K562 (cell line): ENCODE measurements at regions not wholly inside any gene's neighbourhood (a gene's known extent, or its start where the extent isn't known, plus 50 kb on each side); places are given as distances from the start of the nearest gene placed in this dataset.

ENCODE experiments used
- BRF2 ChIP-seq: IDR thresholded peaks from 3 replicates; pipeline ENCODE4 v1.6.1; 2011; ENCODE audit warnings: borderline replicate concordance, mild to moderate bottlenecking; ENCODE audit not compliant: insufficient read length, insufficient read depth
- CBFA2T3 ChIP-seq: fragments of 450-650 bp; IDR thresholded peaks from 2 replicates; pipeline ENCODE4 v1.6.1; 2017
- CEBPG ChIP-seq, 3 experiments: fragments of 200-800 bp in 1 of 3; sonication (Bioruptor generic) in 1 of 3; sonication (generic) in 1 of 3; formaldehyde crosslinking in 1 of 3; IDR thresholded peaks in 2 of 3; conservative IDR thresholded peaks in 1 of 3; 2 replicates each; pipeline versions ENCODE4 v1.6.1 to v1.8.0; 2016 to 2022; ENCODE audit warnings: missing compliant biosample characterization in 2 of 3, missing genetic modification characterization in 2 of 3, mild to moderate bottlenecking in 1 of 3, missing genetic modification reagents in 1 of 3
- DMBX1 ChIP-seq: fragments of 250-450 bp; sonication (Bioruptor Pico); IDR thresholded peaks from 2 replicates; pipeline ENCODE4 v1.8.0; 2022; ENCODE audit warnings: inconsistent platforms, mild to moderate bottlenecking, moderate library complexity, borderline replicate concordance
- ELF4 ChIP-seq: fragments of 450-650 bp; formaldehyde crosslinking; IDR thresholded peaks from 2 replicates; pipeline ENCODE4 v1.4.0; 2022; ENCODE audit warnings: missing genetic modification characterization
- FOXP4 ChIP-seq: sonication (generic); formaldehyde crosslinking; IDR thresholded peaks from 2 replicates; pipeline ENCODE4 v1.8.0; 2022; ENCODE audit warnings: mild to moderate bottlenecking, missing genetic modification reagents, borderline replicate concordance
- GTF2A2 ChIP-seq: IDR thresholded peaks from 2 replicates; pipeline ENCODE4 v1.6.1; 2016; ENCODE audit warnings: mild to moderate bottlenecking, missing genetic modification characterization, missing compliant biosample characterization
- PBX2 ChIP-seq, 2 experiments: IDR thresholded peaks in 1 of 2; conservative IDR thresholded peaks in 1 of 2; 2 replicates each; pipeline ENCODE4 v1.6.1; 2016; ENCODE audit warnings: low read depth in 2 of 2, mild to moderate bottlenecking in 1 of 2, missing compliant biosample characterization in 1 of 2, missing genetic modification characterization in 1 of 2, moderate library complexity in 1 of 2
- SIN3A ChIP-seq, 2 experiments: fragments of 150-350 bp in 1 of 2; IDR thresholded peaks; 2 replicates each; pipeline ENCODE4 v1.6.1; 2011 to 2016; ENCODE audit warnings: borderline replicate concordance in 2 of 2, low read depth in 2 of 2, low read length in 2 of 2, mild to moderate bottlenecking in 2 of 2, moderate library complexity in 2 of 2; ENCODE audit not compliant: control insufficient read depth in 1 of 2
- SOX6 ChIP-seq: fragments of 450-650 bp; IDR thresholded peaks from 2 replicates; pipeline ENCODE4 v1.6.1; 2014; ENCODE audit warnings: mild to moderate bottlenecking
- TCF7 ChIP-seq: sonication (generic); IDR thresholded peaks from 2 replicates; pipeline ENCODE4 v1.6.1; 2016; ENCODE audit warnings: antibody characterized with exemption, borderline replicate concordance
- TOE1 ChIP-seq, 2 experiments: fragments of 450-650 bp in 1 of 2; sonication (generic) in 1 of 2; formaldehyde crosslinking in 1 of 2; IDR thresholded peaks; 2 replicates each; pipeline versions ENCODE4 v1.7.1 to v1.8.0; 2016 to 2022; ENCODE audit warnings: borderline replicate concordance in 2 of 2, mild to moderate bottlenecking in 2 of 2, antibody characterized with exemption in 1 of 2, inconsistent platforms in 1 of 2, low read depth in 1 of 2, missing genetic modification reagents in 1 of 2, moderate library complexity in 1 of 2
- ZNF695 ChIP-seq: fragments of 450-650 bp; formaldehyde crosslinking; IDR thresholded peaks from 2 replicates; pipeline ENCODE4 v1.4.0; 2020; ENCODE audit warnings: mild to moderate bottlenecking, moderate library complexity
- TF ChIP-seq, protein P1 (sequence below): sonication (generic); IDR thresholded peaks from 2 replicates; pipeline ENCODE4 v1.6.1; 2016
- TF ChIP-seq, protein P2 (sequence below): fragments of 450-650 bp; IDR thresholded peaks from 2 replicates; pipeline ENCODE4 v1.6.1; 2016
- TF ChIP-seq, protein P3 (sequence below): IDR thresholded peaks from 2 replicates; pipeline ENCODE4 v1.6.1; 2014; ENCODE audit warnings: antibody characterized with exemption

DNA sequence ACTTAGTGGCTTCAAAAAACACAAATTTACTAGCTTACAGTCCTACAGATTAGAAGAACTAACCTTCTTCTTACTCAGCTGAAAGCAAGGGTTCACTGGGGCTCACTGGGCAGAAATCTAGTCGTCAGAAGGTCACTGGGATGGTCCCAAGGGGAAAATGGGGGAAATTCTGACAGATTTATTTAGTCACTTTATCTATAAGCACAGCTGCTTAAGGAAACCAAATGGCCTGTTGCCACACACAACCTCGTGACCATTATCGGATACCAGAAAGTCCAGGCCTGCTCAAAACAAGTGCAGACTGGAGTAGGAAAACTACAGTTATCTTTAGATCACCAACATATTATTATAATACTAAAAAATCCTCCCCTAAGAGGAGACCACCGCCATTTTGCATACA is 374.6 kb upstream of the ASIC2 start (continued):
- TF ChIP-seq CEBPG (CRISPR knock-in tag; IDR thresholded peaks at IDR 0.05) (no peak), CEBPG (tag; conservative IDR thresholded peaks at IDR 0.05 in 1 of 2, IDR thresholded peaks at IDR 0.05 in 1 of 2) (peak in 1 of 2 experiments; percentile 58; a peak in 2 of 4 replicates), ELF4 (CRISPR knock-in tag) (no peak), TOE1 (IDR thresholded peaks at IDR 0.05; ENCODE audit: borderline replicate concordance) (peak; percentile 74; the same call in 1 of the 2 replicates), TOE1 (CRISPR knock-in tag; IDR thresholded peaks at IDR 0.05; ENCODE audit: borderline replicate concordance, low read depth) (no peak), FOXP4 (no peak), TCF7 (no peak), ZNF695 (CRISPR knock-in tag) (no peak), GTF2A2 (tag) (no peak), SOX6 (0 out of 2 replicates have a peak, but pooled peaks have one; percentile 33), DMBX1 (CRISPR knock-in tag) (peak; percentile 40; the same call in 1 of the 2 replicates), BRF2 (no peak), SIN3A (IDR thresholded peaks at IDR 0.05; ENCODE audit: borderline replicate concordance in 2 of 2, control insufficient read depth in 1 of 2, low read depth in 2 of 2, low read length in 2 of 2) (no peak), CBFA2T3 (peak; percentile 84), PBX2 (CRISPR knock-in tag; IDR thresholded peaks at IDR 0.05; ENCODE audit: low read depth) (no peak), PBX2 (tag; conservative IDR thresholded peaks at IDR 0.05; ENCODE audit: low read depth) (peak; percentile 93)
- TF ChIP-seq, protein P1, sequence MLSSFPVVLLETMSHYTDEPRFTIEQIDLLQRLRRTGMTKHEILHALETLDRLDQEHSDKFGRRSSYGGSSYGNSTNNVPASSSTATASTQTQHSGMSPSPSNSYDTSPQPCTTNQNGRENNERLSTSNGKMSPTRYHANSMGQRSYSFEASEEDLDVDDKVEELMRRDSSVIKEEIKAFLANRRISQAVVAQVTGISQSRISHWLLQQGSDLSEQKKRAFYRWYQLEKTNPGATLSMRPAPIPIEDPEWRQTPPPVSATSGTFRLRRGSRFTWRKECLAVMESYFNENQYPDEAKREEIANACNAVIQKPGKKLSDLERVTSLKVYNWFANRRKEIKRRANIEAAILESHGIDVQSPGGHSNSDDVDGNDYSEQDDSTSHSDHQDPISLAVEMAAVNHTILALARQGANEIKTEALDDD: 0 out of 2 replicates have a peak, but pooled peaks have one; percentile 34
- TF ChIP-seq, protein P2, sequence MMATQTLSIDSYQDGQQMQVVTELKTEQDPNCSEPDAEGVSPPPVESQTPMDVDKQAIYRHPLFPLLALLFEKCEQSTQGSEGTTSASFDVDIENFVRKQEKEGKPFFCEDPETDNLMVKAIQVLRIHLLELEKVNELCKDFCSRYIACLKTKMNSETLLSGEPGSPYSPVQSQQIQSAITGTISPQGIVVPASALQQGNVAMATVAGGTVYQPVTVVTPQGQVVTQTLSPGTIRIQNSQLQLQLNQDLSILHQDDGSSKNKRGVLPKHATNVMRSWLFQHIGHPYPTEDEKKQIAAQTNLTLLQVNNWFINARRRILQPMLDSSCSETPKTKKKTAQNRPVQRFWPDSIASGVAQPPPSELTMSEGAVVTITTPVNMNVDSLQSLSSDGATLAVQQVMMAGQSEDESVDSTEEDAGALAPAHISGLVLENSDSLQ: peak; percentile 29; the same call in 1 of the 2 replicates
- TF ChIP-seq, protein P3, sequence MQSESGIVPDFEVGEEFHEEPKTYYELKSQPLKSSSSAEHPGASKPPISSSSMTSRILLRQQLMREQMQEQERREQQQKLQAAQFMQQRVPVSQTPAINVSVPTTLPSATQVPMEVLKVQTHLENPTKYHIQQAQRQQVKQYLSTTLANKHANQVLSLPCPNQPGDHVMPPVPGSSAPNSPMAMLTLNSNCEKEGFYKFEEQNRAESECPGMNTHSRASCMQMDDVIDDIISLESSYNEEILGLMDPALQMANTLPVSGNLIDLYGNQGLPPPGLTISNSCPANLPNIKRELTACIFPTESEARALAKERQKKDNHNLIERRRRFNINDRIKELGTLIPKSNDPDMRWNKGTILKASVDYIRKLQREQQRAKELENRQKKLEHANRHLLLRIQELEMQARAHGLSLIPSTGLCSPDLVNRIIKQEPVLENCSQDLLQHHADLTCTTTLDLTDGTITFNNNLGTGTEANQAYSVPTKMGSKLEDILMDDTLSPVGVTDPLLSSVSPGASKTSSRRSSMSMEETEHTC: 0 out of 2 replicates have a peak, but pooled peaks have one; percentile 24
